ENCODE measurements at regions not wholly inside any gene's neighbourhood (a gene's known extent, or its start where the extent isn't known, plus 50 kb on each side); places are given as distances from the start of the nearest gene placed in this dataset.

- TF ChIP-seq, protein P1, sequence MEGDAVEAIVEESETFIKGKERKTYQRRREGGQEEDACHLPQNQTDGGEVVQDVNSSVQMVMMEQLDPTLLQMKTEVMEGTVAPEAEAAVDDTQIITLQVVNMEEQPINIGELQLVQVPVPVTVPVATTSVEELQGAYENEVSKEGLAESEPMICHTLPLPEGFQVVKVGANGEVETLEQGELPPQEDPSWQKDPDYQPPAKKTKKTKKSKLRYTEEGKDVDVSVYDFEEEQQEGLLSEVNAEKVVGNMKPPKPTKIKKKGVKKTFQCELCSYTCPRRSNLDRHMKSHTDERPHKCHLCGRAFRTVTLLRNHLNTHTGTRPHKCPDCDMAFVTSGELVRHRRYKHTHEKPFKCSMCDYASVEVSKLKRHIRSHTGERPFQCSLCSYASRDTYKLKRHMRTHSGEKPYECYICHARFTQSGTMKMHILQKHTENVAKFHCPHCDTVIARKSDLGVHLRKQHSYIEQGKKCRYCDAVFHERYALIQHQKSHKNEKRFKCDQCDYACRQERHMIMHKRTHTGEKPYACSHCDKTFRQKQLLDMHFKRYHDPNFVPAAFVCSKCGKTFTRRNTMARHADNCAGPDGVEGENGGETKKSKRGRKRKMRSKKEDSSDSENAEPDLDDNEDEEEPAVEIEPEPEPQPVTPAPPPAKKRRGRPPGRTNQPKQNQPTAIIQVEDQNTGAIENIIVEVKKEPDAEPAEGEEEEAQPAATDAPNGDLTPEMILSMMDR (IDR thresholded peaks at IDR 0.05; ENCODE audit: insufficient read depth, low read length, poor library complexity, severe bottlenecking), result no peak
- Histone ChIP-seq H3K36me3 (ENCODE audit: control insufficient read depth, insufficient read depth, low read length) (no peaks in the 10 kb centered on the region), H3K4me3 (replicated peaks; ENCODE audit: low read depth, low read length) (no peak overlapping the region), H3K27me3 (replicated peaks; ENCODE audit: control insufficient read depth, insufficient read depth, low read length) (no peaks in the 10 kb centered on the region)
- no peak for DNase-seq (ENCODE audit: extremely low read depth, insufficient read length)
These were observed 160.5 kb downstream of the BAMBI start for GRCh38 chr10:28837613-28838390.

GRCh38 chr10:28838908-28839307, 161.6 kb downstream of the BAMBI start:
- no peak for DNase-seq (ENCODE audit: extremely low read depth, insufficient read length)

GRCh38 chr10:28839600-28840007, 162.3 kb downstream of the BAMBI start:
- Histone ChIP-seq H3K4me3 (replicated peaks; ENCODE audit: low read depth, low read length) (no peak overlapping the region), H3K36me3 (ENCODE audit: control insufficient read depth, insufficient read depth, low read length) (no peaks in the 10 kb centered on the region), H3K27me3 (replicated peaks; ENCODE audit: control insufficient read depth, insufficient read depth, low read length) (no peaks in the 10 kb centered on the region)
- TF ChIP-seq, protein P1 (IDR thresholded peaks at IDR 0.05; ENCODE audit: insufficient read depth, low read length, poor library complexity, severe bottlenecking), result no peak
- no peak for DNase-seq (ENCODE audit: extremely low read depth, insufficient read length)

More at GRCh38 chr10:28838908-28839307, 161.6 kb downstream of the BAMBI start:
- no peak overlapping the region for H3K4me3 ChIP-seq (replicated peaks; ENCODE audit: low read depth, low read length)
- H3K27me3 ChIP-seq (replicated peaks; ENCODE audit: control insufficient read depth, insufficient read depth, low read length), result no peaks in the 10 kb centered on the region
- TF ChIP-seq, protein P1 (IDR thresholded peaks at IDR 0.05; ENCODE audit: insufficient read depth, low read length, poor library complexity, severe bottlenecking), result no peak
- H3K36me3 ChIP-seq (ENCODE audit: control insufficient read depth, insufficient read depth, low read length), result no peaks in the 10 kb centered on the region

- Histone ChIP-seq H3K4me3 (replicated peaks; ENCODE audit: low read depth, low read length) (no peak overlapping the region), H3K36me3 (ENCODE audit: control insufficient read depth, insufficient read depth, low read length) (no peaks in the 10 kb centered on the region), H3K27me3 (replicated peaks; ENCODE audit: control insufficient read depth, insufficient read depth, low read length) (no peaks in the 10 kb centered on the region)
- TF ChIP-seq, protein P1 (IDR thresholded peaks at IDR 0.05; ENCODE audit: insufficient read depth, low read length, poor library complexity, severe bottlenecking), result no peak
- no peak for DNase-seq (ENCODE audit: extremely low read depth, insufficient read length)
These were observed 162.9 kb downstream of the BAMBI start for GRCh38 chr10:28840202-28840601.

DNA sequence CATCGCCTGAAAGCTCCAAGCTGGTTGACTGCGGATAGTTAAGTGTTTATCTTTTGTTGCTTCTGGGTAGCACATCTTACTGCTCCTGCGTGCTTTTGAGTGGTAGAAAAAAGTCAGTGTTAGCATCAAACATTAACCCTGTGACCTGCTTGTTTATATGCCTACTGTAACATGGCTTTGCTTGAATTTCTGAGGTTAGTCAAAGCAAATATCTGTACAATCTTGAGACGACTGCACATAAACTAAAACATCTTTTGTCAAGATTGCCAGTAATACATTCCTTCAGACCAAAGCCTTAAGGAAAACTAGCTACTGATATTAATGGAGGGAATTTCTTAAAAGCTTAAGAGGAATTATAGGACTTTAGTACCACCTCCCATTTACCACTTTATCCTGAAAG, 163.7 kb downstream of the BAMBI start:
- TF ChIP-seq, protein P1 (IDR thresholded peaks at IDR 0.05; ENCODE audit: insufficient read depth, low read length, poor library complexity, severe bottlenecking), result no peak
- Histone ChIP-seq H3K4me3 (replicated peaks; ENCODE audit: low read depth, low read length) (no peak overlapping the region), H3K27me3 (replicated peaks; ENCODE audit: control insufficient read depth, insufficient read depth, low read length) (no peaks in the 10 kb centered on the region), H3K36me3 (ENCODE audit: control insufficient read depth, insufficient read depth, low read length) (no peaks in the 10 kb centered on the region)
- no peak for DNase-seq (ENCODE audit: extremely low read depth, insufficient read length)

Data from GM06990 (cell line).